H1 (cell line): ENCODE measurements at regions not wholly inside any gene's neighbourhood (a gene's known extent, or its start where the extent isn't known, plus 50 kb on each side); places are given as distances from the start of the nearest gene placed in this dataset.
A peak's percentile ranks its signal among the peaks of the same experiment; 100 is the strongest.

Source experiments
- CTCF ChIA-PET: fragments of 300-600 bp; sonication (Branson Sonifier 250); formaldehyde crosslinking; loops from one replicate; lab custom pipeline; 2021; ENCODE audit not compliant: partially characterized antibody; lab: Charles Lee
- POLR2A ChIA-PET: fragments of 300-600 bp; sonication (Branson Sonifier 250); formaldehyde crosslinking; loops from one replicate; lab custom pipeline; 2021; ENCODE audit warnings: inconsistent platforms; ENCODE audit not compliant: partially characterized antibody; lab: Charles Lee
- DNase-seq, 2 experiments: peaks; one replicate each; pipeline versions ENCODE4 v3.0.0 to v3.0.0-alpha.2; 2010 to 2022; ENCODE audit warnings: low spot score in 2 of 2, low read depth in 1 of 2, mixed read lengths in 1 of 2
- FAIRE-seq: peaks from 2 replicates; lab custom pipeline; 2011; peaks lifted over from hg19 to GRCh38; lab: Jason Lieb, UNC
- H2AFZ ChIP-seq: 2 replicates; pipeline ENCODE4 v1.8.1; 2012; ENCODE audit warnings: low read length, inconsistent platforms
- H2AK5ac ChIP-seq: 2 replicates; pipeline ENCODE4 v1.6.1; 2013; ENCODE audit warnings: low read depth, low read length
- H2BK120ac ChIP-seq: replicated peaks from 2 replicates; pipeline ENCODE3; 2013; ENCODE audit warnings: low read depth, low read length, inconsistent platforms
- H2BK12ac ChIP-seq: 2 replicates; pipeline ENCODE4 v1.6.1; 2013; ENCODE audit warnings: low read depth, low read length
- H2BK15ac ChIP-seq: 2 replicates; pipeline ENCODE4 v1.6.1; 2013; ENCODE audit warnings: low read length
- H2BK20ac ChIP-seq: 2 replicates; pipeline ENCODE4 v1.6.1; 2013; ENCODE audit warnings: low read length
- H2BK5ac ChIP-seq: 2 replicates; pipeline ENCODE4 v1.6.1; 2013; ENCODE audit warnings: low read depth, low read length
- H3K14ac ChIP-seq: 2 replicates; pipeline ENCODE4 v1.6.1; 2013; ENCODE audit warnings: inconsistent platforms; ENCODE audit not compliant: insufficient read length
- H3K18ac ChIP-seq: 2 replicates; pipeline ENCODE4 v1.6.1; 2013; ENCODE audit warnings: low read length; ENCODE audit errors: extremely low read depth
- H3K23ac ChIP-seq: 2 replicates; pipeline ENCODE4 v1.6.1; 2013; ENCODE audit warnings: inconsistent platforms; ENCODE audit not compliant: insufficient read length
- H3K23me2 ChIP-seq: 2 replicates; pipeline ENCODE4 v1.6.1; 2013; ENCODE audit warnings: low read depth, low read length
- H3K27ac ChIP-seq: 2 replicates; pipeline ENCODE4 v1.6.1; 2011; ENCODE audit warnings: low read depth, low read length, inconsistent platforms
- H3K27me3 ChIP-seq, 4 experiments: replicated peaks in 1 of 4; 1 replicate in 1 of 4; 2 replicates in 3 of 4; pipeline versions ENCODE4 v1.6.1 to v1.8.1; 2011 to 2013; ENCODE audit warnings: low read length in 3 of 4, mild to moderate bottlenecking in 3 of 4, inconsistent platforms in 2 of 4, mixed read lengths in 2 of 4, moderate library complexity in 1 of 4; ENCODE audit not compliant: control insufficient read depth in 3 of 4, insufficient read depth in 3 of 4; ENCODE audit errors: extremely low read depth in 1 of 4
- H3K36me3 ChIP-seq, 4 experiments: 2 replicates each; pipeline versions ENCODE4 v1.6.1 to v1.8.1; 2011 to 2013; ENCODE audit warnings: mild to moderate bottlenecking in 4 of 4, low read length in 3 of 4, moderate library complexity in 2 of 4, control low read depth in 1 of 4, inconsistent platforms in 1 of 4; ENCODE audit not compliant: insufficient read depth in 4 of 4, control insufficient read depth in 2 of 4
- H3K4ac ChIP-seq: replicated peaks from 2 replicates; pipeline ENCODE3; 2013; ENCODE audit warnings: low read length, low read depth, mixed read lengths, inconsistent platforms; ENCODE audit not compliant: insufficient read length
- H3K4me1 ChIP-seq, 4 experiments: replicated peaks in 1 of 4; 1 replicate in 1 of 4; 2 replicates in 3 of 4; pipeline versions ENCODE4 v1.6.1 to v1.8.1; 2011 to 2013; ENCODE audit warnings: low read length in 3 of 4, inconsistent platforms in 2 of 4, mixed read lengths in 1 of 4; ENCODE audit not compliant: insufficient read depth in 4 of 4, control insufficient read depth in 3 of 4
- H3K4me2 ChIP-seq, 2 experiments: 2 replicates each; pipeline versions ENCODE4 v1.6.1 to v1.8.1; 2011 to 2013; ENCODE audit warnings: low read depth in 2 of 2, low read length in 2 of 2, control low read depth in 1 of 2, inconsistent platforms in 1 of 2, mild to moderate bottlenecking in 1 of 2; ENCODE audit not compliant: insufficient read depth in 1 of 2
- H3K4me3 ChIP-seq, 4 experiments: fragments of 200-600, 300-600 bp in 1 of 4; sonication (generic), shearing (Covaris generic), sonication (Bioruptor Twin) in 1 of 4; 2 replicates each; pipeline versions ENCODE4 v1.5.1 to v1.8.1; 2011 to 2016; ENCODE audit warnings: low read length in 4 of 4, low read depth in 3 of 4, control low read depth in 2 of 4, inconsistent platforms in 2 of 4, mild to moderate bottlenecking in 2 of 4, mixed read lengths in 1 of 4, moderate library complexity in 1 of 4; ENCODE audit not compliant: insufficient read depth in 2 of 4; ENCODE audit errors: extremely low read depth in 1 of 4
- H3K56ac ChIP-seq: replicated peaks from 2 replicates; pipeline ENCODE3; 2013; ENCODE audit warnings: low read depth, mild to moderate bottlenecking, mixed read lengths, low read length, inconsistent platforms; ENCODE audit not compliant: insufficient read length
- H3K79me1 ChIP-seq: 2 replicates; pipeline ENCODE4 v1.6.1; 2013; ENCODE audit warnings: low read depth, low read length, control low read depth
- H3K79me2 ChIP-seq, 2 experiments: 2 replicates each; pipeline versions ENCODE4 v1.6.1 to v1.8.1; 2012 to 2013; ENCODE audit warnings: low read length in 2 of 2, mild to moderate bottlenecking in 2 of 2, inconsistent platforms in 1 of 2; ENCODE audit not compliant: insufficient read depth in 2 of 2, control insufficient read depth in 1 of 2
- H3K9ac ChIP-seq, 4 experiments: replicated peaks in 1 of 4; 1 replicate in 1 of 4; 2 replicates in 3 of 4; pipeline versions ENCODE4 v1.6.1 to v1.8.1; 2011 to 2013; ENCODE audit warnings: low read depth in 3 of 4, low read length in 3 of 4, control low read depth in 2 of 4, mild to moderate bottlenecking in 2 of 4, moderate library complexity in 2 of 4, inconsistent platforms in 1 of 4; ENCODE audit errors: extremely low read depth in 1 of 4
- H3K9me3 ChIP-seq, 2 experiments: 2 replicates each; pipeline versions ENCODE4 v1.6.1 to v1.8.1; 2012 to 2013; ENCODE audit warnings: mild to moderate bottlenecking in 2 of 2, moderate library complexity in 2 of 2, control low read depth in 1 of 2, inconsistent platforms in 1 of 2, low read depth in 1 of 2, low read length in 1 of 2, mixed read lengths in 1 of 2; ENCODE audit not compliant: insufficient read depth in 2 of 2
- H4K20me1 ChIP-seq, 2 experiments: replicated peaks in 1 of 2; 2 replicates each; pipeline versions ENCODE3 to v1.8.1; 2011 to 2013; ENCODE audit warnings: inconsistent platforms in 2 of 2, low read length in 2 of 2, mild to moderate bottlenecking in 1 of 2; ENCODE audit not compliant: insufficient read depth in 2 of 2, control insufficient read depth in 1 of 2
- H4K5ac ChIP-seq: 2 replicates; pipeline ENCODE4 v1.6.1; 2013; ENCODE audit warnings: low read length, low read depth, mixed read lengths, inconsistent platforms; ENCODE audit not compliant: insufficient read length
- H4K8ac ChIP-seq: 2 replicates; pipeline ENCODE4 v1.8.0; 2013; ENCODE audit warnings: mild to moderate bottlenecking, moderate library complexity, low read length, inconsistent platforms; ENCODE audit not compliant: insufficient read depth; ENCODE audit errors: extremely low read depth
- H4K91ac ChIP-seq: replicated peaks from 2 replicates; pipeline ENCODE3; 2013; ENCODE audit warnings: low read length, mixed read lengths, inconsistent platforms; ENCODE audit not compliant: insufficient read length
- ATF2 ChIP-seq: IDR thresholded peaks from 2 replicates; pipeline ENCODE4 v1.6.1; 2012; ENCODE audit warnings: low read length, inconsistent platforms
- BRCA1 ChIP-seq: IDR thresholded peaks from 2 replicates; pipeline ENCODE4 v1.6.1; 2012; ENCODE audit warnings: low read depth, low read length, improper control_type of control experiment
- CBX8 ChIP-seq: fragments of 300-800, 300-1000 bp; sonication (generic); IDR thresholded peaks from 2 replicates; pipeline ENCODE4 v1.7.1; 2016; ENCODE audit warnings: low read depth, low read length, borderline replicate concordance
- CREB1 ChIP-seq: IDR thresholded peaks from 2 replicates; pipeline ENCODE4 v1.6.1; 2012; ENCODE audit warnings: inconsistent platforms
- NRF1 ChIP-seq: IDR thresholded peaks from 2 replicates; pipeline ENCODE4 v1.6.1; 2011; ENCODE audit warnings: mild to moderate bottlenecking, low read depth, low read length, improper control_type of control experiment
- POLR2AphosphoS5 ChIP-seq: IDR thresholded peaks from 2 replicates; pipeline ENCODE4 v1.6.1; 2011; ENCODE audit warnings: low read depth, low read length
- POU5F1 ChIP-seq: IDR thresholded peaks from 2 replicates; pipeline ENCODE4 v1.6.1; 2011; ENCODE audit warnings: low read depth, mild to moderate bottlenecking, low read length, moderate library complexity
- RNF2 ChIP-seq: fragments of 200-900, 300-1000 bp; sonication (generic); IDR thresholded peaks from 2 replicates; pipeline ENCODE4 v1.7.1; 2016; ENCODE audit warnings: borderline replicate concordance, low read depth, mild to moderate bottlenecking, antibody characterized with exemption, low read length; ENCODE audit not compliant: poor library complexity, severe bottlenecking; ENCODE audit errors: missing control alignments
- SIX5 ChIP-seq: IDR thresholded peaks from 2 replicates; pipeline ENCODE4 v1.6.1; 2011; ENCODE audit warnings: mild to moderate bottlenecking, low read depth, low read length
- SRF ChIP-seq: IDR thresholded peaks from 2 replicates; pipeline ENCODE4 v1.6.1; 2011; ENCODE audit warnings: mild to moderate bottlenecking, low read depth, low read length, moderate library complexity
- WGBS, 2 experiments: shearing (Covaris generic) in 1 of 2; methylation state at CpG; one replicate each; pipeline versions ENCODE4 v1.1.6 to v1.1.7; 2013 to 2015; ENCODE audit warnings: low lambda C conversion rate in 2 of 2, mixed read lengths in 2 of 2, inconsistent platforms in 1 of 2, low coverage in 1 of 2, missing lambda C conversion rate in 1 of 2; ENCODE audit not compliant: insufficient replicate concordance in 2 of 2, insufficient coverage in 1 of 2, insufficient read length in 1 of 2; ENCODE audit errors: extremely low coverage in 1 of 2, missing lambda C conversion rate in 1 of 2; 5-methylcytosine and 5-hydroxymethylcytosine counted together
- TF ChIP-seq, protein P1 (sequence below): IDR thresholded peaks from 2 replicates; pipeline ENCODE4 v1.6.1; 2012; ENCODE audit warnings: inconsistent platforms
- TF ChIP-seq, protein P2 (sequence below): IDR thresholded peaks from 2 replicates; pipeline ENCODE4 v1.6.1; 2012; ENCODE audit warnings: inconsistent platforms

- H3K4me2 ChIP-seq = no peak overlapping the region
- no peaks in the 10 kb centered on the region for H3K23me2 ChIP-seq
- no peaks in the 10 kb centered on the region for H4K20me1 ChIP-seq
- H3K79me2 ChIP-seq = no peaks in the 10 kb centered on the region
- no peaks in the 10 kb centered on the region for H3K4me1 ChIP-seq
- WGBS, 2 experiments = 90% methylated on average over 5 of the region's 5 CpGs; no CpG with 5 or more reads in 1 of the 2 experiments
- H3K79me1 ChIP-seq = no peaks in the 10 kb centered on the region
- no peak overlapping the region for H3K18ac ChIP-seq
- no peak overlapping the region for H3K4ac ChIP-seq
- no peak overlapping the region for H2BK12ac ChIP-seq
- 0 out of 2 replicates have a peak overlapping the region, but pooled peaks have one; percentile 58 for H2AFZ ChIP-seq
- H3K56ac ChIP-seq = no peak overlapping the region
- H4K91ac ChIP-seq = no peak overlapping the region
- no peak overlapping the region for H2AK5ac ChIP-seq
- H3K9ac ChIP-seq = no peak overlapping the region
- H3K23ac ChIP-seq = no peak overlapping the region
- H3K14ac ChIP-seq = no peak overlapping the region
- H3K27ac ChIP-seq = no peak overlapping the region
- H3K27me3 ChIP-seq = no peaks in the 10 kb centered on the region
- no peaks in the 10 kb centered on the region for H3K9me3 ChIP-seq
- H3K4me3 ChIP-seq = no peak overlapping the region
- CTCF ChIA-PET = interaction anchor here (1.2 kb wide), 1 partner anchor 9 kb away, joined by 3 read pairs; no protein-coding TSS in a partner anchor
- H4K5ac ChIP-seq = no peak overlapping the region
- H2BK20ac ChIP-seq = no peak overlapping the region
- POLR2A ChIA-PET = no interaction called here
- FAIRE-seq (no peak), DNase-seq (no peak)
- H2BK5ac ChIP-seq = no peak overlapping the region
- no peak overlapping the region for H2BK120ac ChIP-seq
- no peak overlapping the region for H4K8ac ChIP-seq
- H2BK15ac ChIP-seq = no peak overlapping the region
- no peaks in the 10 kb centered on the region for H3K36me3 ChIP-seq
- TF ChIP-seq ATF2 = no peak
- no peak for TF ChIP-seq POLR2AphosphoS5
- no peak for TF ChIP-seq SRF
- TF ChIP-seq RNF2 = no peak
- no peak for TF ChIP-seq CBX8
- TF ChIP-seq SIX5 = no peak
- TF ChIP-seq NRF1 = no peak
- no peak for TF ChIP-seq CREB1
- TF ChIP-seq BRCA1 = no peak
- TF ChIP-seq, protein P1, sequence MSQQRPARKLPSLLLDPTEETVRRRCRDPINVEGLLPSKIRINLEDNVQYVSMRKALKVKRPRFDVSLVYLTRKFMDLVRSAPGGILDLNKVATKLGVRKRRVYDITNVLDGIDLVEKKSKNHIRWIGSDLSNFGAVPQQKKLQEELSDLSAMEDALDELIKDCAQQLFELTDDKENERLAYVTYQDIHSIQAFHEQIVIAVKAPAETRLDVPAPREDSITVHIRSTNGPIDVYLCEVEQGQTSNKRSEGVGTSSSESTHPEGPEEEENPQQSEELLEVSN = 0 out of 2 replicates have a peak, but pooled peaks have one; percentile 21
- no peak for TF ChIP-seq POU5F1
- TF ChIP-seq, protein P2, sequence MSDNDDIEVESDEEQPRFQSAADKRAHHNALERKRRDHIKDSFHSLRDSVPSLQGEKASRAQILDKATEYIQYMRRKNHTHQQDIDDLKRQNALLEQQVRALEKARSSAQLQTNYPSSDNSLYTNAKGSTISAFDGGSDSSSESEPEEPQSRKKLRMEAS = peak; percentile 43; the same call in 1 of the 2 replicates
Observed at GRCh38 chr18:22579271-22579670, 161.6 kb upstream of the CTAGE1 start.
